AG10803 (cell line): ENCODE measurements at regions not wholly inside any gene's neighbourhood (a gene's known extent, or its start where the extent isn't known, plus 50 kb on each side); places are given as distances from the start of the nearest gene placed in this dataset.

Source experiments
- DNase-seq: peaks from one replicate; pipeline ENCODE4 v3.0.0; 2010; ENCODE audit warnings: low read depth
- H3K4me3 ChIP-seq: 2 replicates; pipeline ENCODE4 v1.5.1; 2011; ENCODE audit warnings: mild to moderate bottlenecking, low read length, control low read depth
- CTCF ChIP-seq: conservative IDR thresholded peaks from 2 replicates; pipeline ENCODE4 v1.5.1; 2011; ENCODE audit warnings: mild to moderate bottlenecking, low read length, control low read depth, inconsistent platforms

GRCh38 chr10:118108194-118109026, 61.7 kb upstream of the RAB11FIP2 start:
- no peak overlapping the region; the same call in 1 of the 2 replicates for H3K4me3 ChIP-seq
- TF ChIP-seq CTCF = no peak
- DNase-seq = peak; percentile 59

GRCh38 chr10:118107541-118107940, 60.8 kb upstream of the RAB11FIP2 start:
- no peak for TF ChIP-seq CTCF
- no peak for DNase-seq

GRCh38 chr10:118107040-118107439, 60.3 kb upstream of the RAB11FIP2 start:
- H3K4me3 ChIP-seq = no peak overlapping the region
- TF ChIP-seq CTCF = no peak
- DNase-seq = peak; percentile 23

More at GRCh38 chr10:118107541-118107940, 60.8 kb upstream of the RAB11FIP2 start:
- no peak overlapping the region for H3K4me3 ChIP-seq

GRCh38 chr10:118106426-118106825, 59.7 kb upstream of the RAB11FIP2 start:
- DNase-seq = peak; percentile 37
- TF ChIP-seq CTCF = peak; percentile 52
- H3K4me3 ChIP-seq = no peak overlapping the region

GRCh38 chr10:118102121-118102520, 55.4 kb upstream of the RAB11FIP2 start:
- no peak; the same call in none of the 2 replicates for TF ChIP-seq CTCF
- no peak overlapping the region for H3K4me3 ChIP-seq
- peak; percentile 91 for DNase-seq

- peak; percentile 93 for DNase-seq
- H3K4me3 ChIP-seq = no peak overlapping the region
- no peak for TF ChIP-seq CTCF
Observed at GRCh38 chr10:118101501-118101900, 54.8 kb upstream of the RAB11FIP2 start.
